HG03378 (cell line): ENCODE measurements at regions not wholly inside any gene's neighbourhood (a gene's known extent, or its start where the extent isn't known, plus 50 kb on each side); places are given as distances from the start of the nearest gene placed in this dataset.

Experiments used
- ATAC-seq: cut with Tn5 transposase; IDR thresholded peaks from one replicate; pipeline ENCODE4 v1.9.1; 2021; ENCODE audit warnings: mild to moderate bottlenecking, moderate library complexity; ENCODE audit not compliant: unreplicated experiment

DNA sequence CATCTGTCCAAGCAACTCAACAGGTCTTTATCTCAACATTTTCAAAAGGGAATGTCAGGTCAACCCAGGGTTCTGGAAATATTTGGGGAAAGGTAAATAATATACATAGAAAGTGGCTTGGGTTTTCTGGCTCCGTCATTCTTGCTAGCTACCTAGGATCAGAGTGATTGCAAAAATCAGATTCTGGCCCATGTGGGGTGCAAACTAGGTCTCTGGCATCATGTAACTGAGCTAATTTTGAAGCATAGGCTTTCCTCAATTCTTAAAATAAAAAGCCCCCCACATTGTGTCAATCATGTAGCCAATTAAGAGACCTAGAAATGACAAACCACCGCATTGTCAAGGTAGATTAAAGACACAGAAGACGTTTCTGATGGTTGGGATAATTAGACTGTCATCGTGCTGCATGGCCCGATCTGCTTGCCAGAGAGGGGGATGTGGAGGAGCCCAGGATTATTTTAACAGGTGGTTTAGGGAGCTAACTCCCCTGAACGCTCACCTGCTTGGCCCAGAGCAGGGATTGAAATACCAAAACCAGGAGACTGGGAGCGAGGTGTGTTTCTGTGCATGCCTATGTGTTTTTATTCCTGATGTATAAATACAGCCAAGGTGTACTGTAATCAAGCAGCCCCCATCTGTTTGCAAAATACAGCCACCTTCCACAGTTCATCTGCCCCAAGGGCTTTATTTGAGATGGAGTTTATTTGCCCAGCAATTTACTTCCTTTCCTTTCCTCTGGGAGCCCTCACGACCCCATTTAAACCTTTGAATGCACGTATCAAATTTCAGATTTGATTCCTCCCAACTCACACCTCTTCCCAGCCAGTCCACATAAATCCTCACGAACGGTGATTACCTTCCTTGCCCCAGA is 189.5 kb downstream of the TTC8 start:
- no peak for ATAC-seq

DNA sequence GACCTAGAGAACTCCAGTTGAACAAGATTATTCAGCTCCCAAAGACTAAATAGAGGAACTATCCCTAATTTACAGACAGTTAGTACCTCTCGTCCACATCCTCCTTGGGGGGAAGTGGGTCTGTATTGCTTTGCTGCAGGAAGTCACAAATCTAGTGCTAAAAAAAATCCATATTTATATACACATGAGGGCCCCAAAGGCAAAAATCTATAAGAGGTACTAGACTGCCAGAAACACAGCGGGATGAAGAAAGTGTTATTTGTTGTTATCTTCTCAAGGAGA is 190.1 kb downstream of the TTC8 start:
- ATAC-seq = no peak

DNA sequence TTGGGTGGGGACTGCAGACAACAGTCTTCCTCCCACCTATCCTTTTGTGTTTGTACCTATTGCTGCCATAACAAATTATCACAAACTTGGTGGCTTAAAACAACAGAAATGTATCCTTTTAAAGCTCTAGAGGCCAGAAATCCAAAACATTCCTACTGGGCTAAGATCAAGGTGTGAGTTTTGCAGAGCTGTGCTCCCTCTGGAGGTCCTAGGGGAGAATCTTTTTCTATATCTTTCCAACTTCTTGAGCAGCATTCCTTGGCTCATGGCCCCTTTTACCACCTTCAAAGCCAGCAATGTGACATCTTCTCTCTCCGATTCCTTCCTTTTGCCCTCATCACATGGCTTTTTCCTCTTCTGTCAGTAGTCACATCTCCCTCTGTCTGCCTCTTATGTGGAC is 190.6 kb downstream of the TTC8 start:
- no peak for ATAC-seq

DNA sequence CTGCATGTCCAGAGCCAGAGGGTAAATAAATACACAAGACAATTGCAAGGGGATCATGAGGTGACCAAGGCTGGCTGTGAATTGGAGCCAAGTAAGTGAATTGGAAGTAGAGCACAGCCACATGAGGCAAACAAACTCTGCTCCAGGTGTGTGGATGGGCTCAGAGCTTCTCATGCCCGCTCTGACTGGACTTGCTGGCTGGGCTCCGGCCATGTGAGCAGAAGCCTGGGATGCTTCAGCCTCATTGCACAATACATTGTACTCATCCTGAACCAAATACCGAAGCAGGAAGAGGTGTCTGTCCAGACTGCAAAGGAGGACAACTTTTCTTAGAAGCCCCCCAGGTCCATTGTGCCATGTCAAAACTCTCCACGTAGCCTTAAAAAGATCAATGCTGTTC is 193.0 kb downstream of the TTC8 start:
- ATAC-seq = no peak

DNA sequence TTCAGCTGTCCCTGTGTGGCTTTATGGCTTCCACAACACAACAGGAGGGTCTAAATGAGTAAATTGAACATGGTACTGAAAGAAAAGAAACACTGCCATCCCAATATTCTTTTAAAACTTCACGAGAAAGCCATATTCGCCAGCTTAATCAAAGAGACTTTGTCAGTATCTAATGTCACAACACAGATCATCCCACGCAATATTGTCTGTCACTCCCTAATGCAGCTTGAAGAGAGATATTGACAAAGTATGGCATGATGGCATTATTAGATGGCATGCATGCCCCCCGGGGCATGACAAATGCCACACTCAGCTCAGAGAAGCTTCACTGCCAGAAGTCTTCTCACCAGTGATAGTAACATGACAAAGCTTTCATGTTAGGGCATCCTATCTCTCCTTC is 197.8 kb downstream of the TTC8 start:
- ATAC-seq = no peak

DNA sequence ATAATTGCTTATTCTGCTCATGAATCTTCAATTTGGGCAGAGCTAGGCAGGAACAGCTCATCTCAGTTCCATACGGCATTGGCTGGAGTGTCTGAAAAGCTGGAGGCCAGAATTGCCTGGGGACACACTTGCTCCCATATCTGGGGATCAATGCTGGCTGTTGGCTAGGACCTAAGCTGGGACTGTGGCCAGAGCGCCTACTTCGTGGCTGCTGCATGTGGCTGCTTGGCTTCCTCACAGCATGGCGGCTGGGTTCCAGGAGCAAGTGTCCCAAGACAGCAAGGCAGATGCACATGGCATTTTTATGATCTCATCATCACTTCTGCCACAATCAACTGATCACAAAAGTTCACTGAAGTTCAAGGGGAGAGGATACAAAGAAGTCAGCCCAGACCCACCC is 200.2 kb downstream of the TTC8 start:
- no peak for ATAC-seq

DNA sequence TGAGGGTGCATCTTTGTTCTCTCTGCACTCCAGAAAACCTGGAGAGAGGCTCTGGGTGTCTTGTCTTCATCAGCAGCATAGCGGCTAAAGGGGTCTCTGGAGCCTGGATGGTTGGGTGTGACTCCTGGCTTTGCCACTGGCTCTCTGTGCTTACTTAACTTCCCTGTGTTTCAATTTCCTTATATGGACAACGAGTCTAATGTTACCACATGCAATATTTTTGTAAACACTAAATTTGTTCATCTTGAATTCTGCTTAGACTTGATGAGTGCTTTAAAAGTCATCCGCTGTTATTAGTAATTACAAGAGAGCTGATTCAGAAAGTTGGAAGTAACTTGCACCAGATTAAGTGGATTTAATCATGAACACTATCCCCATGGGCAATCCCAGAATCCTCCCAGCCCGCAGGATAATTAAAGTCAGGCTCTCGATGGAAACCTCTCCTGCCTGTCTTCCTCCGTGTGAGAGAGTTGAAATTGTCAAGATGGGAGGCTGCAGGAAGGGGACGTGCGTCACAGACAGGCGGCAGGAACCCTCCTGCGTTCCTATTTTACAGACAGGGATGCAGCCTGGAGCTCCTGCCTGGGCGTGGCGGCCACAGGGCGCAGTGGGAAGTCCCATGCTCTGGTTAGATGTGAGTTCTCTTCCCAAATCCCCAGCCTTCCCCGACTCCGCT is 201.2 kb downstream of the TTC8 start:
- ATAC-seq = no peak

DNA sequence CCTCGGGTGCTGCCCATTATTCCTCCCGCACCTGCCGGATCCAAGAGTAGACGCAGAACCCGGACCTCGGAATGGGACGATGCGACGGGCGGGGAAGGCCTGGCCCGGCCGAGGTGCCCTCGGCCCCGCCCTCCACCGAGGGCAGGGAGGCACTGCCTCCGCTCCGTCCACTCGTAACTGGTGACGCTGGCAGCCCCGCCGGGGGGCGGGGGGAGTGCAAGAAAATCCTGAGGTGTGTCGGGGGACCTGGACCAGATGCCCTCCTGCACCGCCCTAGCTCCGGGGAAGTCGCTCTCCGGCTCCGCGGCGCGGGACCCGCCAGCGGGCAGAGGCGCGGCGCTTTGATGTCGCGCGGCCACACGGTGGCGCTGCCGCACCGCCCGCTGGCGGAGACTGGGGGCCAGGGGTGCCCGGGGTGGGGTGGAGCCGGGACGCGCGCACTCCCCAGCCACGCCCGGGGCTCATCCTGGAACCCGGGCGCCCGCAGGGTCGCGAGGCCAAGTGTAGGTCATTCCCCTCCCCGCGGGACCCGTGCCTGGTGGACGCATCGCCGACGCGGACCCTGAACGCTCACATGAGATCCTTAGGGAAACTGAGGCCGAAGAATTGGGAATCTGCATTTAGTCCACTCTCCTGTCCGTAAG is 202.8 kb downstream of the TTC8 start:
- ATAC-seq = peak; percentile 49

DNA sequence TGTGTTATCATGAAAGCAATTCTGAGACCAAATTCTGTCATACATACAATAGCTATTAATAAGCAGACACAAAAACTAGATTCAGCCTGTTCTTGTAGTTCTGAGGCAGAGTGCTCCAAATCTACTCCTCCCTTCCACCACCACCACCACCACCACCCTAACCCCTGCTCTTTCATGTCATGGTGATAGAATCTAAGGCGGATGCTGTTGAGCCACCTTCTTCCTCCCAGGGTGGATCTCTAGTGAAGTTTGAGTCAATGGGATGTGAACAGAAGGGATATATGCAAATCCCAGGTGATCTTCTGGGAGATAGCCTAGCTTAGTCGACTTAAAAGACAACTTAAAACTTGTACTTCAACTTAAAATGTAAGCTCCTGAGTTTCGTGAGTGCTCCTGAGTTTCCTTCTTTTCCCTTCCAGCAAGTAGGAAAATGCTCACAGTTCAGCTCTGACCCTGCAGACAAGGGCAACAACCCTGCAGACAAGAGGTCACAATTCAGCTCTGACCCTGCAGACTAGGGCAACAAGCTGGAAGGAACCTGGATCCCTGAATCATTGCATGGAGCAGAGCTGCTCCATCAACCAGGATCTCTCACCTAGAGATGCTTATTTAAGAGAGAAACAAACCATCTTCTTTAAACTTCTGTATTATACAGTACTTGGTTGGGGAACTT is 204.1 kb downstream of the TTC8 start:
- ATAC-seq = no peak

DNA sequence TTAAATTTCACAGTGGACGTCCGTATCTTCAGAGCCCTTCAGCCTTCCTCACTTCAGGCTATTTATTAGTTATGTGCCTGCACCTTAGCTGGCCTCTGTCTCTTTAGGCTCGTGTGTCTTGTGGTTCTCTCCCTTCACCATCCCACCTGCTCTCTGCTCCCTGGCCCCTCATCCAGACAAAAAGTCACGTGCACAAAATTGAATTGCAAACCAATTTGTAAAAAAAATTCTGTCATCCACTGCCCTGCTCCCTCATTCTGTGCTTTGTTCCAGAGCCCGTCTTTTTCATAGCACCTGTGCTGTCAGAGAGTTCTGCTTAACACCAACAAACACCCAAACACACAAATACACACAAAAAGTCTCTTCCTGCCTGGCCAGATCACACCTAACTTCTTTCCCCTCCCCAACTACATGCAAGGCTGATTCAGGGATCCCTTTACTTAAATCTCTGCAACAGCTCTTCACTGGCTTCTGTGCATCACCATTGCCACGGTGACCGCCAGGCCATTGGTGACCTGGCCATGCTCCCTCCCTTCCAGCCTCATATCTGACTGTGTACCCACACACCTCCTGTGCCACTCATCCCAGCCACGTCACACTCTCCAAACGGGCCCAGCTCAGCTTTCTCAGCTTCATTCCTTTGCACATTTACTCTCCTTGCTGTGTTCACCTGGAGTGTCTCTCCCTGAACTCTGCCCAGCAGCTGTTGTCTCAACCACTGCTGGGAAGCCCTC is 205.7 kb downstream of the TTC8 start:
- ATAC-seq = no peak

DNA sequence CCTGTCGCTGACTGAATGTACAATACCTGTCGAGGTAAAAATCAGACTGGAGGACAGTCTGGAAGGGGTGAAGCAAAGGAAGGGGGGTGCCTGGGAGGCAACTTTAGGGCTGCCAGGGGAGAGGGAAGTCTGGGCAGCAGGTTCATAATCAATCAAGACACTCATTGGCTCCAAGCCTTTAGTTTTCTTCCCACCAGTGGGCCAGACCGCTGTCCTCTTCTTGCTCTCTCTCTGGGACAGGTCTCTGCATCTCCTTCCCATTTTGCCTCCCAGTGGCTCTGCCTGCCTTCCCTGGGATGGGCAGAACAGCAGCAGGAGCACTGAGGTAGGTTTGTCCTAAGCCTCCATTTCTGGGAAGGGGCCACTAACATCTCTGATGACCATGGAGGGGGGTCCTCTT is 206.5 kb downstream of the TTC8 start:
- ATAC-seq = no peak

DNA sequence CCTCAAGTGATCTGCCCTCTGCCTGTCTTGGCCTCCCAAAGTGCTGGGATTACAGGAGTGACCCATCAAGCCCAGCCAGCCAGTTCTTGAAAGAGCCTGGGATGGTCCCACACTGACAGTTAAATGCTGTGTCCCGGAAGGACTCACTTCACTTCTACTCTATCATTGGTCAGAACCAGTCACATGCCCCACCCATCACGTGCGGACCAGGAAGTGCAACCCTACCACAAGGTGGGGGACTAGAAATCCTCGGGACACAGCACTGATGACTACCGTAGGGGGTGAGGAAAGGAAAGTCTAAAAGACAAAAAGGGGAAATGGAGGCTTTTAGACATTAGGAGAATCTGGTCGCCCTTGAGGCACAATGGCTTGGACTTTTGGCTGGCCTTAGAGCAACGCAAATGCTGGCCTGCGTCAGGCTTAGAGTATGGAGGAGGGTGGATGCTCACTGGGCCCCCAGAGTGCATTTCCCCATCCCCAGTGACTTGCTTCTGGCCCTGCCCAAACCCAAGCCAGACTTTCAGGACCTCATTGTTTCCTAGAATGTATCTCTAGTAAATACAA is 207.7 kb downstream of the TTC8 start:
- ATAC-seq = no peak

DNA sequence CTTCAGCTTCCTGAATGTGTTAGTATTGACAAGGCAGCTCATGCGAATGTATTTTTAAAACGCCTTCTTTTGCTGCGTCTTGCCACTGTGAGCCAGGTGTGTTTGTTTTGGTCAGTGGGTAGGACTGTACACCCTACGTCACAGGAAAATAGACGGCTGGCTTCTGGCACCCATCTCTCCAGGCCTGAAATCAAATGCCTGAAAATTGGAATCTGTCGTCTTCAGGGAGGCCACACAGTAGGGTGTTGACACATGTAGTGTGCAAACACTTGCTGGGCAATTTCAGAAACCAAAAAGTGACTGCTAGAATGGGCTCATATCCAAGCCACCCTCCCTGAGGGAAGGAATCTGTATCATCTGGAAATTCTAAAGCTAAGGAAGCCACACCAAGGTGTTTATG is 209.3 kb downstream of the TTC8 start:
- ATAC-seq = no peak

DNA sequence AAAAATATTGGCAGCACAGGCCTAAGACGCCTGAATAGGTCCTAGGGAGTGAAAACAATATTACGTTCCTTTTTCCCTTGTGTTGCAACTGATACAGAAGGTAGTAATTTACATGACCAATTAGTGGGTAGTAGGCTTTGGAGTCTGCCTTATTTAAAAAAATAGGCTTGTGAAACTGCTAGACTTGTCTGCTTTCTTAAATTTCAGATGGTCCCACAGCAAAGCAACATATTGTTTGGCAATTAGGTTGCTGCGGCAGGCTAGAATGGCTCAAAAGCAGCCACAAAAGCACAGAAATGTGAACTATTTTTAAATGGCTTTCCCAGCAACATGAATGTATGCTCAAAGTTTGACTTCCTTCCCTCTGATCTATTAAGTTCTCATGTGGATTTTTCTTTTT is 211.9 kb downstream of the TTC8 start:
- ATAC-seq = no peak

DNA sequence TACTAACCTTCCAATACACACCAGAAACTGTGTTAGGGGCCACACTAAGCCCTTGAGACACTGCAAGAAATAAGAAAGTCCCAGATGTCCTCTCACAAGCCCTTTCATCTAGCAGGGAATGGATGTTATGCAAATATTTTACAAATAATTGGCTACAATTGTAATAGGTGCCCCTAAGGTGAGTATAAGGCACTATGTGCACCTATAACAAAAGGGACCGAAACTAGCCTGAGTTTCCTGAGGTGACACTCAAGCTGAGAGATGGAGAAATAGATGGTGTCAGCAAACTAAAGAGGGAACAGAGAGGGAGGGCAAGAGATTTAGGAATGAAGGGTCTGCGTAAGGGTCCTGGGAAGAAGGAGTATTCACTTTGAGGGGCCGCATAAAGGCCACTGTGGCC is 212.6 kb downstream of the TTC8 start:
- no peak for ATAC-seq

DNA sequence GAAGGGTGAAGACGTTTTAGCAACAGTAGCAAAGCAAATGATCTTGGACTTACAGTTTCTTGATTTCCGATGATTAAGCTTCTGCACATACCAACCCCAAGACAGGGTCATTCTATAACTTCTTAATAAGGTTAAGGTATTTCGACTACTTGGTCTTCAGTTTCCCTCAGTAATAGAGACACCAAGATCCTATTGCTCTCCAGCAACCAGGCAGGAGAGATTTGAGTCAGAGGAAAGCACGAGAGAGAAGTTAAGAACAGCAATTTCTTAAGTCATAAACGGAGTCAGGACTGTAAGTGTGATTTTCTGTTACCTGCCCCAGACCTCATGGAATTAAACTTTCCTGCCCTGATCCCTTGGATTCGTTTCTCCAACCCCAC is 215.6 kb downstream of the TTC8 start:
- no peak for ATAC-seq

DNA sequence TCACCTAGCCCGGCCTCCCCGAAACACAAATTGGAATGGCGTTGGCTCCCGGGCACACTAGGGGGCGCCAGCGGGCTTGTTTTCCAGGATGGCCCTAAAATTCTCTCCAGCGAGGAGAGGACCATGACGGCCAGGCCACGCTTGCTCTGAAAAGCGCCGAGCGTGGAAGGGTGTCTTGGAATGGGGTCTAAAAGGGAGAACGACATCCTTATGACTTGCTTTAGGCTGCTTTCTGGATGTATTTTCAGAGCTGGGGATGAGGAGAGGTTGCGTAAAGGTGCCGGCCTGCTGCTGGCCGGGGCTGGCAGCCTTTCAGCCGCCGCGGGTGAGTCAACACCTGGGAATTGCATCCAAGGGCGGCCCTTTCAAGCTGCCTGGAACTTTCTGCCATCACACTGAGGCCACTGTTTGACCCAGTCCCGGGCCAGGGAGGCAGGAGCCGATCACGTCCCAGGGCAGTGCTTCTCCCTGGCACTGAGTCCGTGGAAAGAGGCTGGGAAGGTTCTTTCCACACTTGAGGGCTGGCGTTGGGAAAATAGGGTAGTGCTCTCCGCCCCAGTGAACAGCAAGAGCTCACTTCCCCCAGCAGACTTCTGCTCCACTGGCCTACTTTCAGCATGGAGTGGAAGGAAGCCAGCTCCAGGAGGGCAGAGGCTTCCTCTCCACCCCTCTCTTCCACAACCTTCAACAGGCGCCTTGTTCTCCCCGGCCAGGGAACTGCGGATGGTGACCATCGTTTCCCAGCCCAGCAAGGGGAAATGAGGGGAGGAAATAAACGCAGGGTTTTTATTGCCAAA is 216.2 kb downstream of the TTC8 start:
- no peak for ATAC-seq

DNA sequence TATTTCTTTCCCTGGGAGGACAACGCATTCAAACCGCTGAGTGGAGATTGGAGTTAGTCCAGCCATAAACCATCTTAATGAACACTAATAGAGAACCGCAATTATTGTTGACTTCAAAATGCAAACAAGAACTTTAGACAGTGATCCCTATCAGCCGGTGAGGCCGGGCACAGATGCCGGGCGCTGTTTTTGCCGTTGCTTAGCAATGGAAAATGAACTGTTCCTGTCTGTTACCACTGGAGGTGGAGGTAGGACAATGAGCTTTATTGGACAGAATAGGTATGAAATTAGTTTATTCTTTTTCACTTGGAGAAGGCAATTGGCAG is 216.8 kb downstream of the TTC8 start:
- no peak for ATAC-seq

DNA sequence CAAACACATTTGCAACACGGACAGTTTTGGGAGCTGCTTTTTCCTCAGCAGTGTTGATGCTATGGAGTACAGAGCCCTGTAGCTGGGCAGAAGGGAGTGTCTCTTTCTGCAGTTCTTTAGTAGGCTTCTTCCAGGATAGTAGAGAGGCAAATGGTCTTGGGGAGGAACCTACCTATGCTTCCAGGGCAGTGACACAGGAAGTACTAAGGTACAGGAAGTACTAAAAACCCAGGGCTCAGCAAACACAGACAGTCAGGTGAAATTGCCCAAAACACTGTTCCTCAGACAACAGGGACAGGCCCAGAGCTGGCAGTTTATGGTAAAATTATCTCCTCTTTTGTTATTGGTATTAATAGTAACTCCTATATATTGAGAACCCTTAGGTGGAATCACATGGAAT is 217.6 kb downstream of the TTC8 start:
- no peak for ATAC-seq

DNA sequence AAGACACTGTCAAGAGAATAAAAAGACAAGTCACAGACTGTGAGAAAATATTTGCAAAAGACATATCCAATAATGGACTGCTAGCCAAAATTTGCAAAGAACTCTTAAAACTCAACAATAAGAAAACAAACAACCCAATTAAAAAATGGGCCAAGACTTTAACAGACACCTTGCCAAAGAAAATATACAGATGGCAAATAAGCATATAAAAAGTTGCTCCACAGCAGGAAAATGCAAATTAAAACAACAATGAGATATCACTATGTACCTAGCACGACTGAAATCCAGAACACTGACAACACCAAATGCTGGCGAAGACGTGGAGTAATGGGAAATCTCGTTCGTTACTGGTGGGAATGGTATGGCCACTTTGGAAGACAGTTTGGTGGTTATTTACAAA is 228.9 kb downstream of the TTC8 start:
- ATAC-seq = no peak
